ENCODE measurements at regions not wholly inside any gene's neighbourhood (a gene's known extent, or its start where the extent isn't known, plus 50 kb on each side); places are given as distances from the start of the nearest gene placed in this dataset.

DNA sequence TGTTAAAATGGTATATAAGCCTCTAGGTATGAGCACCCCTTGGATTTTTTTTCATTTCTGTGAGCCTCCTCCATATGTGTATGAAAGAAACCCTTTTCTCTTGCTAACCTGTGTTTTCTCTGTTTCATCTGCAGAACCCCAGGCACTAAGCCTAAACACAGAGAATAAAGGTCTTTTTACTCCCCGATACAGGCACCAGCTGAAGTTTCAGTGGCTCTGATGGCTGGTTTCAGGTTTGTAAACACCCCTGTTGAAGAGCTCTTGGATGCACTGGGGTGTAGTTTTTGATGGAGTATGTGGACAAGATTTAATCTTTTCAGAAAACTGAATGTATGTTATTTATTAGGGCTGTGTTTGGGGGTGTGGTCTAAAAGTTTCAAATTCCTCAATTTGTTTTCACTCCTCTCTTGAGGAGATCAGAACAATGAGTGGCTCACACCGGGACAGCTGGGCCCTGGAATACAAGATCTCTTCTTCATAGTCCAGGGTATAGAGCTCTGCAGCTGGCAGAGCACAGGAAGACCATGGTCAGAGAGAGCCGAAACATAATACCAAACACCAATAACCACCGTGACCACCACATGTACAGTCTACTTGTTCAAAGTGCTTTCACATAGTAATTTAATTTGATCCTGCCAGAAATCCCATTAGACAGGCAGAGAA is 50.2 kb upstream of the VTCN1 start:
- DNase-seq (ENCODE audit: low read depth), result no peak

Data from stromal cell of bone marrow (primary cell).